ENCODE measurements at regions not wholly inside any gene's neighbourhood (a gene's known extent, or its start where the extent isn't known, plus 50 kb on each side); places are given as distances from the start of the nearest gene placed in this dataset.

GRCh38 chr4:19615086-19615689, 636.5 kb upstream of the SLIT2 start:
- DNase-seq (ENCODE audit: low spot score): no peak
- TF ChIP-seq, protein P1, sequence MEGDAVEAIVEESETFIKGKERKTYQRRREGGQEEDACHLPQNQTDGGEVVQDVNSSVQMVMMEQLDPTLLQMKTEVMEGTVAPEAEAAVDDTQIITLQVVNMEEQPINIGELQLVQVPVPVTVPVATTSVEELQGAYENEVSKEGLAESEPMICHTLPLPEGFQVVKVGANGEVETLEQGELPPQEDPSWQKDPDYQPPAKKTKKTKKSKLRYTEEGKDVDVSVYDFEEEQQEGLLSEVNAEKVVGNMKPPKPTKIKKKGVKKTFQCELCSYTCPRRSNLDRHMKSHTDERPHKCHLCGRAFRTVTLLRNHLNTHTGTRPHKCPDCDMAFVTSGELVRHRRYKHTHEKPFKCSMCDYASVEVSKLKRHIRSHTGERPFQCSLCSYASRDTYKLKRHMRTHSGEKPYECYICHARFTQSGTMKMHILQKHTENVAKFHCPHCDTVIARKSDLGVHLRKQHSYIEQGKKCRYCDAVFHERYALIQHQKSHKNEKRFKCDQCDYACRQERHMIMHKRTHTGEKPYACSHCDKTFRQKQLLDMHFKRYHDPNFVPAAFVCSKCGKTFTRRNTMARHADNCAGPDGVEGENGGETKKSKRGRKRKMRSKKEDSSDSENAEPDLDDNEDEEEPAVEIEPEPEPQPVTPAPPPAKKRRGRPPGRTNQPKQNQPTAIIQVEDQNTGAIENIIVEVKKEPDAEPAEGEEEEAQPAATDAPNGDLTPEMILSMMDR (IDR thresholded peaks at IDR 0.05; ENCODE audit: extremely low read depth, missing control alignments): no peak

- no peak for DNase-seq (ENCODE audit: low spot score)
- TF ChIP-seq, protein P1 (IDR thresholded peaks at IDR 0.05; ENCODE audit: extremely low read depth, missing control alignments): no peak
These were observed 637.5 kb upstream of the SLIT2 start for GRCh38 chr4:19614171-19614570.

DNA sequence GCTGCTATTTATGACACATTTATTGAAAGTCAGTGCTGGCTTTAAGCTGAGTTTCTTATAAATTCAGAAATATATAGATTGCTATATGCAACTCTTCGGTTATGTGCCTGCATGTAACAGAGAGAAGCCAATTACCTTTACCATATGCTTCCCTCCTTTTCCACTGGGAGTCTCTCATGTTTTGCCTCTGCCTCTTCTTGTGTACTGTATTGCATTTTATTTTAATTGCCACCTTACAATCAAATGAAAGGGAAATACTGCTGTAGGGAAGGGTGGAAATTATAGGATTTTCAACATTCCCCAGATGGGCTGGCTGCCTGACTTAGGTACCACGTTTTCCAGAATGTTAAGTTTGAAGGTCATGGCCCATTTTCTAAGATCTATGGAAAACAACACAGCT, 655.4 kb upstream of the SLIT2 start:
- no peak for DNase-seq (ENCODE audit: low spot score)
- TF ChIP-seq, protein P1 (IDR thresholded peaks at IDR 0.05; ENCODE audit: extremely low read depth, missing control alignments): no peak

DNA sequence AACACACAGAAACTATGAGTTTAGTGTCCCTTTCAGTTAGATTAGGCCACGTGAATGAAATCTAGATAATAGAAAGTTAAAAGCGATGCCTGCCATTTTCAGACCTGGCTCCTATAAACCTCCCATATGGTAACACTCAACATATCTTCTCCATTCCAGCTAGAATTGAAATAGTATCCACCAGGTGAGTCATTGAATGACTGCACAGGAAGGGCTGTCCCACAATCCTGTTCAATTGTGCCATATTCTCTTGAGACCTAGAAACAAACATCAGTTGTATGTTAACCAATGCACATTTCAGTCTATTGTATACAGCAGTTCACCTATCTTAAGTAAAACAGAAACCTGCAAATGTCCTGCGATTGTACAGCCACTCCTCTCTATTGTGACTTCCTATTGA, 659.3 kb upstream of the SLIT2 start:
- TF ChIP-seq, protein P1 (IDR thresholded peaks at IDR 0.05; ENCODE audit: extremely low read depth, missing control alignments): no peak
- no peak for DNase-seq (ENCODE audit: low spot score)

GRCh38 chr4:19583827-19584569, 667.7 kb upstream of the SLIT2 start:
- TF ChIP-seq, protein P1 (IDR thresholded peaks at IDR 0.05; ENCODE audit: extremely low read depth, missing control alignments): no peak
- no peak for DNase-seq (ENCODE audit: low spot score)

DNA sequence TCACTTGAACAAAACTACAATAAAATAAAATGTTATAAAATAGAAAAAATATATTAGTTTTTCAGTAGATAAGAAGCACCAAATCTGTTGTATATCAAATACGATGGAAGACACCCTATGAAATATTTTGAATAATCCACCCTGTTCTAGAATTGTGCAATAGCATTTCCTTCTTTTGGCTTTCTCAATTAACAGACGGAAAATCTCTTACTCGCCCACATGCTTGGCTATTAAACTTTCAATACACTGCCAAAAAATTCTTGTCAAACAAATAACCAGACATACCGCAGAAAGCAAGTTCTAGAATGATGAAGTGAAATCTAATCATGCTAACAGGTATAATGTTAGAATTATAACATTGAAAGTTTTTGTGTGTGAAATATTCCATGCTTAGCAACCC, 671.6 kb upstream of the SLIT2 start:
- TF ChIP-seq, protein P1 (IDR thresholded peaks at IDR 0.05; ENCODE audit: extremely low read depth, missing control alignments): no peak
- no peak for DNase-seq (ENCODE audit: low spot score)

DNA sequence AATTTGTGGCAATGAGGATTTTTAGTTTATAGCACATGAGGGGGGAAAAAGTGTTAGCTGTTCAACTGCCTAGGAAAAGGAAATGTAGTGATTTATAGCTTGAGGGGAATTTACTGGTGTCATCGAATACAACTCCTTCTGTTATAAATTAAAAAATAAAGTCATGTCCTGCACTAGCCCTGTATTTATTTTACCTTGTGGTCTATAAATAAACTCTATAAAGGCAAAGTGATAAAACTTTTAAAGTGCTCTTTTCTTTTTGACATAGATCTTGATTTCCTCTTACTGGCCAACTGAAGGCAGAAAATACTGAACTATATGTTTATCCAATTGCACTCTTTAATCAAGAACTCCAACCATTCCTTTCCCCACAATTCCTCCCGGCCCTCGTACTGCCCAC, 672.1 kb upstream of the SLIT2 start:
- no peak for DNase-seq (ENCODE audit: low spot score)
- TF ChIP-seq, protein P1 (IDR thresholded peaks at IDR 0.05; ENCODE audit: extremely low read depth, missing control alignments): no peak
